H9 (cell line): ENCODE measurements at regions not wholly inside any gene's neighbourhood (a gene's known extent, or its start where the extent isn't known, plus 50 kb on each side); places are given as distances from the start of the nearest gene placed in this dataset.

Experiments
- DNase-seq: peaks from one replicate; pipeline ENCODE4 v3.0.0-alpha.2; 2017
- H2AFZ ChIP-seq: one replicate; pipeline ENCODE4 v1.6.1; 2013; ENCODE audit warnings: mild to moderate bottlenecking, low read length, control low read depth, moderate library complexity
- H2AK5ac ChIP-seq: 2 replicates; pipeline ENCODE4 v1.6.1; 2013; ENCODE audit warnings: low read length, control low read depth, mixed read lengths; ENCODE audit not compliant: insufficient read length
- H2BK120ac ChIP-seq: one replicate; pipeline ENCODE4 v1.6.1; 2013; ENCODE audit warnings: low read depth, mild to moderate bottlenecking, low read length, control low read depth, inconsistent platforms; ENCODE audit not compliant: poor library complexity, severe bottlenecking
- H2BK12ac ChIP-seq: 2 replicates; pipeline ENCODE4 v1.6.1; 2013; ENCODE audit warnings: low read length, control low read depth, mixed read lengths, low read depth; ENCODE audit not compliant: insufficient read length
- H2BK15ac ChIP-seq: 2 replicates; pipeline ENCODE4 v1.6.1; 2013; ENCODE audit warnings: low read depth, low read length, control low read depth
- H2BK20ac ChIP-seq: one replicate; pipeline ENCODE4 v1.6.1; 2013; ENCODE audit warnings: low read depth, mild to moderate bottlenecking, low read length, control low read depth, inconsistent platforms; ENCODE audit not compliant: poor library complexity, severe bottlenecking
- H2BK5ac ChIP-seq: 2 replicates; pipeline ENCODE4 v1.6.1; 2013; ENCODE audit warnings: low read length, control low read depth, mixed read lengths; ENCODE audit not compliant: insufficient read length
- H3K14ac ChIP-seq: 2 replicates; pipeline ENCODE4 v1.6.1; 2013; ENCODE audit warnings: low read length, control low read depth; ENCODE audit not compliant: insufficient read depth
- H3K18ac ChIP-seq: 2 replicates; pipeline ENCODE4 v1.6.1; 2013; ENCODE audit warnings: low read depth, mild to moderate bottlenecking, mixed read lengths, low read length, control low read depth; ENCODE audit not compliant: insufficient read length
- H3K23ac ChIP-seq: 2 replicates; pipeline ENCODE4 v1.6.1; 2013; ENCODE audit warnings: low read length, control low read depth, mixed read lengths, low read depth; ENCODE audit not compliant: insufficient read length
- H3K23me2 ChIP-seq: 2 replicates; pipeline ENCODE4 v1.6.1; 2013; ENCODE audit warnings: low read depth, mild to moderate bottlenecking, mixed read lengths, low read length, control low read depth; ENCODE audit not compliant: insufficient read length, poor library complexity, severe bottlenecking
- H3K27ac ChIP-seq: 2 replicates; pipeline ENCODE4 v1.5.1; 2013; ENCODE audit warnings: low read length, control low read depth, mixed read lengths, low read depth; ENCODE audit not compliant: insufficient read length
- H3K27me3 ChIP-seq: 2 replicates; pipeline ENCODE4 v1.6.1; 2013; ENCODE audit warnings: low read length, control low read depth, inconsistent platforms; ENCODE audit not compliant: insufficient read depth
- H3K4ac ChIP-seq: 2 replicates; pipeline ENCODE4 v1.6.1; 2013; ENCODE audit warnings: low read depth, mild to moderate bottlenecking, control low read depth, inconsistent platforms, low read length, moderate library complexity
- H3K4me1 ChIP-seq: 2 replicates; pipeline ENCODE4 v1.6.1; 2013; ENCODE audit warnings: low read length, control low read depth, inconsistent platforms; ENCODE audit not compliant: insufficient read depth
- H3K4me2 ChIP-seq: 2 replicates; pipeline ENCODE4 v1.6.1; 2013; ENCODE audit warnings: low read length, control low read depth, mixed read lengths; ENCODE audit not compliant: insufficient read length, insufficient read depth
- H3K56ac ChIP-seq: 2 replicates; pipeline ENCODE4 v1.6.1; 2013; ENCODE audit warnings: low read depth, mild to moderate bottlenecking, mixed read lengths, low read length, control low read depth; ENCODE audit not compliant: insufficient read length
- H3K79me1 ChIP-seq: 2 replicates; pipeline ENCODE4 v1.6.1; 2013; ENCODE audit warnings: low read depth, mild to moderate bottlenecking, moderate library complexity, low read length, control low read depth, inconsistent platforms; ENCODE audit not compliant: insufficient read depth, poor library complexity, severe bottlenecking
- H3K79me2 ChIP-seq: 2 replicates; pipeline ENCODE4 v1.6.1; 2013; ENCODE audit warnings: low read length, control low read depth, inconsistent platforms; ENCODE audit not compliant: insufficient read depth
- H3K9ac ChIP-seq: 2 replicates; pipeline ENCODE4 v1.6.1; 2013; ENCODE audit warnings: low read length, control low read depth, mixed read lengths; ENCODE audit not compliant: insufficient read length; ENCODE audit errors: extremely low read depth
- H3K9me3 ChIP-seq: one replicate; pipeline ENCODE4 v1.6.1; 2013; ENCODE audit warnings: low read depth, low read length, inconsistent platforms; ENCODE audit not compliant: control insufficient read depth
- H3T11ph ChIP-seq: one replicate; pipeline ENCODE4 v1.6.1; 2013; ENCODE audit warnings: mild to moderate bottlenecking, low read length, control low read depth, inconsistent platforms
- H4K20me1 ChIP-seq: one replicate; pipeline ENCODE4 v1.6.1; 2013; ENCODE audit not compliant: control insufficient read depth, insufficient read length, insufficient read depth
- H4K5ac ChIP-seq: 2 replicates; pipeline ENCODE4 v1.6.1; 2013; ENCODE audit warnings: low read depth, mild to moderate bottlenecking, mixed read lengths, low read length, control low read depth; ENCODE audit not compliant: insufficient read length
- H4K8ac ChIP-seq: replicated peaks from 2 replicates; pipeline ENCODE4 v1.6.1; 2013; ENCODE audit warnings: low read length, control low read depth, mixed read lengths, low read depth; ENCODE audit not compliant: insufficient read length
- H4K91ac ChIP-seq: 2 replicates; pipeline ENCODE4 v1.6.1; 2013; ENCODE audit warnings: low read depth, mild to moderate bottlenecking, moderate library complexity, mixed read lengths, low read length, control low read depth; ENCODE audit not compliant: insufficient read length
- H3K27ac Mint-ChIP-seq, 3 experiments: 2 replicates in 2 of 3; 3 replicates in 1 of 3; pipeline ENCODE4 v1.8.0; 2020 to 2021; ENCODE audit warnings: mixed read lengths in 3 of 3, mild to moderate bottlenecking in 1 of 3, moderate library complexity in 1 of 3
- H3K27me3 Mint-ChIP-seq: 2 replicates; pipeline ENCODE4 v1.8.0; 2021; ENCODE audit warnings: low read depth, mild to moderate bottlenecking, moderate library complexity, mixed read lengths
- H3K36me3 Mint-ChIP-seq, 3 experiments: 2 replicates in 2 of 3; 3 replicates in 1 of 3; pipeline ENCODE4 v1.8.0; 2020 to 2021; ENCODE audit warnings: low read depth in 3 of 3, mixed read lengths in 3 of 3; ENCODE audit not compliant: insufficient read depth in 1 of 3
- H3K4me1 Mint-ChIP-seq, 2 experiments: 2 replicates each; pipeline ENCODE4 v1.8.0; 2020; ENCODE audit warnings: mixed read lengths in 2 of 2
- H3K4me3 Mint-ChIP-seq, 2 experiments: 2 replicates in 1 of 2; 3 replicates in 1 of 2; pipeline ENCODE4 v1.8.0; 2020 to 2021; ENCODE audit warnings: mild to moderate bottlenecking in 2 of 2, mixed read lengths in 2 of 2, moderate library complexity in 1 of 2
- H3K9me3 Mint-ChIP-seq, 2 experiments: 2 replicates in 1 of 2; 3 replicates in 1 of 2; pipeline ENCODE4 v1.8.0; 2020; ENCODE audit warnings: mild to moderate bottlenecking in 2 of 2, mixed read lengths in 2 of 2, moderate library complexity in 1 of 2
- WGBS: extraction: QIAGEN DNeasy Blood & Tissue Kit; methylation state at CpG from one replicate; pipeline ENCODE4 v1.1.7; 2013; ENCODE audit warnings: missing lambda C conversion rate, low lambda C conversion rate, mixed read lengths; ENCODE audit not compliant: insufficient read length; ENCODE audit errors: extremely low coverage; 5-methylcytosine and 5-hydroxymethylcytosine counted together
- TF ChIP-seq, protein P1 (sequence below): fragments of 200-600 bp; sonication (generic); conservative IDR thresholded peaks from 3 replicates; pipeline ENCODE4 v1.8.0; 2021; ENCODE audit warnings: antibody characterized with exemption, mild to moderate bottlenecking

DNA sequence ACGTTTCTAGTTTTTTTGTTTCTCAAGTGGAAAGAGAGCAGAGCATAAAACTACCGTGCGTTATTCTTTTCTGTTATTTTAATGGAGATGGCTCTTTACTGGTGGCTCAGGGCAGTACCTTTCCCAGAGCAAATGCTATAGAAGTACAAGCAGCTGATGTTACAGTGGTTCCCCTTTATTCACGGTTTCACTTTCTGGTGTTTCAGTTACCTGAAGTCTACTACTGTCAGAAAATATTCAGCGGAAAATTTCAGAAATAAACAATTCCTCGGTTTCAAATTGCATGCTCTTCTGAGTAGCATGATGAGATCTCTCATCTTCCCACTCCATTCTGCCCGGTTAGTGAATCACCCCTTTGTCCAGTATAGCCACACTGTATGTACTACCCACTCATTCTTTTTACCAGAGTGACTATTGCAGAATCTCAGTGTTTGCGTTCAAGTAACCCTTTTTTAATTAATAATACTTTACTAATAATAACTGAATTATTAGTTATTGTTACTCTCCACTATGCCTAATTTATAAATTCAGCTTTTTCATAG lies 597.5 kb upstream of the ROBO2 start:
- Histone ChIP-seq H3K56ac (no peak overlapping the region), H4K20me1 (no peaks in the 10 kb centered on the region), H3K4ac (no peak overlapping the region), H3K79me1 (no peaks in the 10 kb centered on the region), H2BK120ac (no peak overlapping the region), H3T11ph (no peak overlapping the region), H2BK12ac (no peak overlapping the region), H3K9ac (no peak overlapping the region), H4K5ac (no peak overlapping the region), H3K27me3 (no peaks in the 10 kb centered on the region), H3K9me3 (no peaks in the 10 kb centered on the region), H2BK5ac (no peak overlapping the region), H3K79me2 (no peaks in the 10 kb centered on the region), H3K27ac (no peak overlapping the region), H3K23me2 (no peaks in the 10 kb centered on the region), H2BK15ac (no peak overlapping the region), H2BK20ac (no peak overlapping the region), H3K4me2 (no peak overlapping the region), H2AFZ (no peak overlapping the region), H3K23ac (no peak overlapping the region), H4K8ac (no peak overlapping the region), H2AK5ac (no peak overlapping the region), H3K14ac (no peak overlapping the region), H3K18ac (no peak overlapping the region), H4K91ac (no peak overlapping the region), H3K4me1 (no peaks in the 10 kb centered on the region; the same call in 1 of the 2 replicates)
- TF ChIP-seq, protein P1, sequence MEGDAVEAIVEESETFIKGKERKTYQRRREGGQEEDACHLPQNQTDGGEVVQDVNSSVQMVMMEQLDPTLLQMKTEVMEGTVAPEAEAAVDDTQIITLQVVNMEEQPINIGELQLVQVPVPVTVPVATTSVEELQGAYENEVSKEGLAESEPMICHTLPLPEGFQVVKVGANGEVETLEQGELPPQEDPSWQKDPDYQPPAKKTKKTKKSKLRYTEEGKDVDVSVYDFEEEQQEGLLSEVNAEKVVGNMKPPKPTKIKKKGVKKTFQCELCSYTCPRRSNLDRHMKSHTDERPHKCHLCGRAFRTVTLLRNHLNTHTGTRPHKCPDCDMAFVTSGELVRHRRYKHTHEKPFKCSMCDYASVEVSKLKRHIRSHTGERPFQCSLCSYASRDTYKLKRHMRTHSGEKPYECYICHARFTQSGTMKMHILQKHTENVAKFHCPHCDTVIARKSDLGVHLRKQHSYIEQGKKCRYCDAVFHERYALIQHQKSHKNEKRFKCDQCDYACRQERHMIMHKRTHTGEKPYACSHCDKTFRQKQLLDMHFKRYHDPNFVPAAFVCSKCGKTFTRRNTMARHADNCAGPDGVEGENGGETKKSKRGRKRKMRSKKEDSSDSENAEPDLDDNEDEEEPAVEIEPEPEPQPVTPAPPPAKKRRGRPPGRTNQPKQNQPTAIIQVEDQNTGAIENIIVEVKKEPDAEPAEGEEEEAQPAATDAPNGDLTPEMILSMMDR: no peak
- H3K9me3 Mint-ChIP-seq: no peaks in the 10 kb centered on the region; a peak in 1 of 5 replicates
- H3K27me3 Mint-ChIP-seq: no peaks in the 10 kb centered on the region
- peaks cover 0 to 2% (median 0%) of the 10 kb centered on the region in 3 experiments; a peak in 1 of 7 replicates for H3K36me3 Mint-ChIP-seq
- WGBS: no CpG with 5 or more reads among the region's 8 CpGs
- no peak overlapping the region for H3K4me3 Mint-ChIP-seq
- 0 out of 7 replicates have a peak overlapping the region, but pooled peaks of 1 of the 3 experiments have one; percentile 50 for H3K27ac Mint-ChIP-seq
- no peak for DNase-seq
- H3K4me1 Mint-ChIP-seq: peaks cover 14 to 20% of the 10 kb centered on the region in 2 experiments
